BJ (cell line): ENCODE measurements at regions not wholly inside any gene's neighbourhood (a gene's known extent, or its start where the extent isn't known, plus 50 kb on each side); places are given as distances from the start of the nearest gene placed in this dataset.

ENCODE experiments used
- CTCF ChIA-PET: fragments of 350-600 bp; formaldehyde crosslinking; extraction: SDS; loops from one replicate; lab custom pipeline; 2021; ENCODE audit warnings: antibody characterized with exemption, inconsistent platforms; lab: Yijun Ruan, JAX
- POLR2A ChIA-PET: fragments of 300-600 bp; sonication (Branson Sonifier 250); formaldehyde crosslinking; extraction: SDS; loops from one replicate; lab custom pipeline; 2021; ENCODE audit warnings: antibody characterized with exemption; lab: Charles Lee
- DNase-seq: peaks from one replicate; pipeline ENCODE4 v3.0.0-alpha.2; 2011; ENCODE audit warnings: low read depth
- H3K27me3 ChIP-seq: 2 replicates; pipeline ENCODE4 v1.6.0; 2011; ENCODE audit warnings: low read length; ENCODE audit not compliant: control insufficient read depth, insufficient read depth
- H3K36me3 ChIP-seq: 2 replicates; pipeline ENCODE4 v1.5.1; 2011; ENCODE audit warnings: low read length; ENCODE audit not compliant: control insufficient read depth, insufficient read depth
- H3K4me3 ChIP-seq: 2 replicates; pipeline ENCODE4 v1.5.1; 2011; ENCODE audit warnings: low read depth, mild to moderate bottlenecking, control low read depth, low read length
- TF ChIP-seq, protein P1 (sequence below): IDR thresholded peaks from 2 replicates; pipeline ENCODE4 v1.5.1; 2011; ENCODE audit warnings: low read depth, mild to moderate bottlenecking, control low read depth, inconsistent platforms, low read length, moderate library complexity; ENCODE audit not compliant: insufficient read depth

GRCh38 chr3:84759361-84759760 lies 199.4 kb upstream of the CADM2 start:
- TF ChIP-seq, protein P1, sequence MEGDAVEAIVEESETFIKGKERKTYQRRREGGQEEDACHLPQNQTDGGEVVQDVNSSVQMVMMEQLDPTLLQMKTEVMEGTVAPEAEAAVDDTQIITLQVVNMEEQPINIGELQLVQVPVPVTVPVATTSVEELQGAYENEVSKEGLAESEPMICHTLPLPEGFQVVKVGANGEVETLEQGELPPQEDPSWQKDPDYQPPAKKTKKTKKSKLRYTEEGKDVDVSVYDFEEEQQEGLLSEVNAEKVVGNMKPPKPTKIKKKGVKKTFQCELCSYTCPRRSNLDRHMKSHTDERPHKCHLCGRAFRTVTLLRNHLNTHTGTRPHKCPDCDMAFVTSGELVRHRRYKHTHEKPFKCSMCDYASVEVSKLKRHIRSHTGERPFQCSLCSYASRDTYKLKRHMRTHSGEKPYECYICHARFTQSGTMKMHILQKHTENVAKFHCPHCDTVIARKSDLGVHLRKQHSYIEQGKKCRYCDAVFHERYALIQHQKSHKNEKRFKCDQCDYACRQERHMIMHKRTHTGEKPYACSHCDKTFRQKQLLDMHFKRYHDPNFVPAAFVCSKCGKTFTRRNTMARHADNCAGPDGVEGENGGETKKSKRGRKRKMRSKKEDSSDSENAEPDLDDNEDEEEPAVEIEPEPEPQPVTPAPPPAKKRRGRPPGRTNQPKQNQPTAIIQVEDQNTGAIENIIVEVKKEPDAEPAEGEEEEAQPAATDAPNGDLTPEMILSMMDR = no peak
- no peak overlapping the region for H3K4me3 ChIP-seq
- no peaks in the 10 kb centered on the region for H3K36me3 ChIP-seq
- ChIA-PET CTCF (no interaction called here), POLR2A (no interaction called here)
- no peak for DNase-seq
- no peaks in the 10 kb centered on the region for H3K27me3 ChIP-seq

GRCh38 chr3:84772841-84773240 lies 185.9 kb upstream of the CADM2 start:
- Histone ChIP-seq H3K27me3 (no peaks in the 10 kb centered on the region), H3K36me3 (no peaks in the 10 kb centered on the region), H3K4me3 (no peak overlapping the region)
- no peak for DNase-seq
- ChIA-PET CTCF (interaction anchor here (0.7 kb wide), 1 partner anchor 1140 kb away, joined by 3 read pairs; no protein-coding TSS in a partner anchor), POLR2A (no interaction called here)
- TF ChIP-seq, protein P1 = no peak

GRCh38 chr3:84783281-84783680 lies 175.5 kb upstream of the CADM2 start:
- ChIA-PET CTCF (no interaction called here), POLR2A (no interaction called here)
- DNase-seq = no peak
- Histone ChIP-seq H3K27me3 (no peaks in the 10 kb centered on the region), H3K36me3 (no peaks in the 10 kb centered on the region), H3K4me3 (no peak overlapping the region)
- TF ChIP-seq, protein P1 = no peak

GRCh38 chr3:84789961-84790360 lies 168.8 kb upstream of the CADM2 start:
- no peak for DNase-seq
- no peak overlapping the region for H3K4me3 ChIP-seq
- ChIA-PET CTCF (no interaction called here), POLR2A (no interaction called here)
- H3K27me3 ChIP-seq = no peaks in the 10 kb centered on the region
- no peaks in the 10 kb centered on the region for H3K36me3 ChIP-seq
- TF ChIP-seq, protein P1 = no peak

- Histone ChIP-seq H3K4me3 (no peak overlapping the region), H3K27me3 (no peaks in the 10 kb centered on the region), H3K36me3 (no peaks in the 10 kb centered on the region)
- DNase-seq = no peak
- TF ChIP-seq, protein P1 = no peak
- CTCF ChIA-PET = interaction anchor here (0.9 kb wide), 1 partner anchor 9 kb away, joined by 3 read pairs; no protein-coding TSS in a partner anchor
- POLR2A ChIA-PET = no interaction called here
These were observed 151.8 kb upstream of the CADM2 start for GRCh38 chr3:84806958-84807357.
